ENCODE measurements at regions not wholly inside any gene's neighbourhood (a gene's known extent, or its start where the extent isn't known, plus 50 kb on each side); places are given as distances from the start of the nearest gene placed in this dataset.

- TF ChIP-seq CTCF (IDR thresholded peaks at IDR 0.05 in 2 of 3, conservative IDR thresholded peaks at IDR 0.05 in 1 of 3; ENCODE audit: borderline replicate concordance in 1 of 3, insufficient read depth in 1 of 3, low read depth in 2 of 3, low read length in 2 of 3) (no peak), RAD21 (IDR thresholded peaks at IDR 0.05; ENCODE audit: low read depth) (no peak), YY1 (IDR thresholded peaks at IDR 0.05; ENCODE audit: extremely low read depth, insufficient replicate concordance, low read depth, low read length) (no peak), EZH2 (IDR thresholded peaks at IDR 0.05) (no peak), SIN3A (IDR thresholded peaks at IDR 0.05; ENCODE audit: low read depth) (no peak), ELF1 (IDR thresholded peaks at IDR 0.05; ENCODE audit: borderline replicate concordance, low read depth) (no peak), TCF7L2 (IDR thresholded peaks at IDR 0.05; ENCODE audit: borderline replicate concordance, extremely low read depth, insufficient read depth, insufficient read length) (no peak)
- TF ChIP-seq, protein P1, sequence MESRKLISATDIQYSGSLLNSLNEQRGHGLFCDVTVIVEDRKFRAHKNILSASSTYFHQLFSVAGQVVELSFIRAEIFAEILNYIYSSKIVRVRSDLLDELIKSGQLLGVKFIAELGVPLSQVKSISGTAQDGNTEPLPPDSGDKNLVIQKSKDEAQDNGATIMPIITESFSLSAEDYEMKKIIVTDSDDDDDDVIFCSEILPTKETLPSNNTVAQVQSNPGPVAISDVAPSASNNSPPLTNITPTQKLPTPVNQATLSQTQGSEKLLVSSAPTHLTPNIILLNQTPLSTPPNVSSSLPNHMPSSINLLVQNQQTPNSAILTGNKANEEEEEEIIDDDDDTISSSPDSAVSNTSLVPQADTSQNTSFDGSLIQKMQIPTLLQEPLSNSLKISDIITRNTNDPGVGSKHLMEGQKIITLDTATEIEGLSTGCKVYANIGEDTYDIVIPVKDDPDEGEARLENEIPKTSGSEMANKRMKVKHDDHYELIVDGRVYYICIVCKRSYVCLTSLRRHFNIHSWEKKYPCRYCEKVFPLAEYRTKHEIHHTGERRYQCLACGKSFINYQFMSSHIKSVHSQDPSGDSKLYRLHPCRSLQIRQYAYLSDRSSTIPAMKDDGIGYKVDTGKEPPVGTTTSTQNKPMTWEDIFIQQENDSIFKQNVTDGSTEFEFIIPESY (IDR thresholded peaks at IDR 0.05; ENCODE audit: extremely low read depth, insufficient replicate concordance, low read length), result no peak
Observed at GRCh38 chr10:83750604-83751003, 388.7 kb upstream of the GHITM start.

Data from HCT116 (cell line).